ENCODE measurements at regions not wholly inside any gene's neighbourhood (a gene's known extent, or its start where the extent isn't known, plus 50 kb on each side); places are given as distances from the start of the nearest gene placed in this dataset.

GRCh38 chr1:221334062-221334461 lies 407.8 kb downstream of the DUSP10 start:
- POLR2A ChIA-PET = no interaction called here
- no peak overlapping the region for H3K4me3 ChIP-seq (ENCODE audit: low read depth, low read length, poor library complexity, severe bottlenecking)
- TF ChIP-seq CTCF (conservative IDR thresholded peaks at IDR 0.05; ENCODE audit: low read length) (no peak), EZH2phosphoT487 (IDR thresholded peaks at IDR 0.05; ENCODE audit: borderline replicate concordance, low read depth, low read length) (no peak)
- no peak overlapping the region for H3K27ac ChIP-seq (ENCODE audit: low read depth, low read length, poor library complexity, severe bottlenecking)
- DNase-seq (ENCODE audit: low spot score) = no peak
- no peaks in the 10 kb centered on the region for H3K36me3 ChIP-seq (ENCODE audit: insufficient read depth, low read length)
- H3K4me2 ChIP-seq (ENCODE audit: low read length) = no peak overlapping the region
- H3K9me3 ChIP-seq (ENCODE audit: low read length) = no peaks in the 10 kb centered on the region
- CTCF ChIA-PET (ENCODE audit: unreplicated experiment) = no interaction called here
- H3K9me2 ChIP-seq (ENCODE audit: insufficient read depth, low read length) = no peaks in the 10 kb centered on the region
- H3K79me2 ChIP-seq (ENCODE audit: insufficient read depth, low read depth, low read length) = no peaks in the 10 kb centered on the region
- no peak overlapping the region for H2AFZ ChIP-seq (ENCODE audit: low read length)
- intact Hi-C loops (cut with micrococcal nuclease; ENCODE audit: unreplicated experiment) = no loop called here
- H3K4me1 ChIP-seq (ENCODE audit: insufficient read depth, low read length, poor library complexity, severe bottlenecking) = no peaks in the 10 kb centered on the region
- no TSS peak for BruUV-seq (replicated peaks)
- H4K20me1 ChIP-seq (ENCODE audit: insufficient read depth, low read length) = no peaks in the 10 kb centered on the region

- H3K4me1 ChIP-seq (ENCODE audit: insufficient read depth, low read length, poor library complexity, severe bottlenecking) = no peaks in the 10 kb centered on the region
- DNase-seq (ENCODE audit: low spot score) = no peak
- no peaks in the 10 kb centered on the region for H3K36me3 ChIP-seq (ENCODE audit: insufficient read depth, low read length)
- H3K9me2 ChIP-seq (ENCODE audit: insufficient read depth, low read length) = no peaks in the 10 kb centered on the region
- intact Hi-C loops (cut with micrococcal nuclease; ENCODE audit: unreplicated experiment) = no loop called here
- no peak overlapping the region for H3K4me3 ChIP-seq (ENCODE audit: low read depth, low read length, poor library complexity, severe bottlenecking)
- no peak overlapping the region for H3K27ac ChIP-seq (ENCODE audit: low read depth, low read length, poor library complexity, severe bottlenecking)
- H3K4me2 ChIP-seq (ENCODE audit: low read length) = no peak overlapping the region
- no peak overlapping the region for H2AFZ ChIP-seq (ENCODE audit: low read length)
- no peaks in the 10 kb centered on the region for H3K79me2 ChIP-seq (ENCODE audit: insufficient read depth, low read depth, low read length)
- ChIA-PET CTCF (ENCODE audit: unreplicated experiment) (no interaction called here), POLR2A (interaction anchor here (0.6 kb wide), 1 partner anchor 515 kb away, joined by 3 read pairs; no protein-coding TSS in a partner anchor)
- H3K9me3 ChIP-seq (ENCODE audit: low read length) = no peaks in the 10 kb centered on the region
- TF ChIP-seq CTCF (conservative IDR thresholded peaks at IDR 0.05; ENCODE audit: low read length) (no peak), EZH2phosphoT487 (IDR thresholded peaks at IDR 0.05; ENCODE audit: borderline replicate concordance, low read depth, low read length) (no peak)
- no peaks in the 10 kb centered on the region for H4K20me1 ChIP-seq (ENCODE audit: insufficient read depth, low read length)
- no TSS peak for BruUV-seq (replicated peaks)
These were observed 406.5 kb downstream of the DUSP10 start for GRCh38 chr1:221335161-221336101.

GRCh38 chr1:221336126-221336525 lies 405.8 kb downstream of the DUSP10 start:
- BruUV-seq (replicated peaks) = no TSS peak
- no peak overlapping the region for H3K4me3 ChIP-seq (ENCODE audit: low read depth, low read length, poor library complexity, severe bottlenecking)
- H3K9me3 ChIP-seq (ENCODE audit: low read length) = no peaks in the 10 kb centered on the region
- ChIA-PET POLR2A (interaction anchor here (0.6 kb wide), 1 partner anchor 514 kb away, joined by 3 read pairs; no protein-coding TSS in a partner anchor), CTCF (ENCODE audit: unreplicated experiment) (no interaction called here)
- H3K4me1 ChIP-seq (ENCODE audit: insufficient read depth, low read length, poor library complexity, severe bottlenecking) = no peaks in the 10 kb centered on the region
- TF ChIP-seq EZH2phosphoT487 (IDR thresholded peaks at IDR 0.05; ENCODE audit: borderline replicate concordance, low read depth, low read length) (no peak), CTCF (conservative IDR thresholded peaks at IDR 0.05; ENCODE audit: low read length) (no peak)
- H3K4me2 ChIP-seq (ENCODE audit: low read length) = no peak overlapping the region
- intact Hi-C loops (cut with micrococcal nuclease; ENCODE audit: unreplicated experiment) = no loop called here
- H3K9me2 ChIP-seq (ENCODE audit: insufficient read depth, low read length) = no peaks in the 10 kb centered on the region
- no peak for DNase-seq (ENCODE audit: low spot score)
- no peaks in the 10 kb centered on the region for H3K79me2 ChIP-seq (ENCODE audit: insufficient read depth, low read depth, low read length)
- H3K36me3 ChIP-seq (ENCODE audit: insufficient read depth, low read length) = no peaks in the 10 kb centered on the region
- no peaks in the 10 kb centered on the region for H4K20me1 ChIP-seq (ENCODE audit: insufficient read depth, low read length)
- no peak overlapping the region for H2AFZ ChIP-seq (ENCODE audit: low read length)
- H3K27ac ChIP-seq (ENCODE audit: low read depth, low read length, poor library complexity, severe bottlenecking) = no peak overlapping the region
